Activated CD4-positive, alpha-beta memory T cell treated with anti-CD3 and anti-CD28 coated beads for 36 hours (primary cell): ENCODE measurements at regions not wholly inside any gene's neighbourhood (a gene's known extent, or its start where the extent isn't known, plus 50 kb on each side); places are given as distances from the start of the nearest gene placed in this dataset.

Source experiments
- CTCF ChIA-PET: fragments of 350-600 bp; sonication (Branson Sonifier 250); formaldehyde crosslinking; loops from one replicate; lab custom pipeline; 2021; ENCODE audit warnings: antibody characterized with exemption, inconsistent platforms; lab: Charles Lee
- POLR2A ChIA-PET: fragments of 350-600 bp; sonication (Branson Sonifier 250); formaldehyde crosslinking; loops from one replicate; lab custom pipeline; 2021; ENCODE audit warnings: antibody characterized with exemption; lab: Charles Lee
- DNase-seq: peaks from one replicate; pipeline ENCODE4 v3.0.0-alpha.2; 2020
- H3K27ac Mint-ChIP-seq: one replicate; pipeline ENCODE4 v1.8.0; 2021; ENCODE audit warnings: mixed read lengths
- H3K27me3 Mint-ChIP-seq: one replicate; pipeline ENCODE4 v1.8.0; 2021; ENCODE audit warnings: mixed read lengths
- H3K36me3 Mint-ChIP-seq: one replicate; pipeline ENCODE4 v1.8.0; 2021; ENCODE audit warnings: mixed read lengths
- H3K4me1 Mint-ChIP-seq: one replicate; pipeline ENCODE4 v1.8.0; 2021; ENCODE audit warnings: low read depth, mixed read lengths
- H3K4me3 Mint-ChIP-seq: one replicate; pipeline ENCODE4 v1.8.0; 2021; ENCODE audit warnings: mild to moderate bottlenecking, mixed read lengths
- H3K9me3 Mint-ChIP-seq: one replicate; pipeline ENCODE4 v1.8.0; 2021; ENCODE audit warnings: mixed read lengths
- intact Hi-C: fragments of 100-400 bp; cut with micrococcal nuclease; formaldehyde crosslinking; loops from one replicate; pipeline ENCODE4 v1.15.1; 2023

DNA sequence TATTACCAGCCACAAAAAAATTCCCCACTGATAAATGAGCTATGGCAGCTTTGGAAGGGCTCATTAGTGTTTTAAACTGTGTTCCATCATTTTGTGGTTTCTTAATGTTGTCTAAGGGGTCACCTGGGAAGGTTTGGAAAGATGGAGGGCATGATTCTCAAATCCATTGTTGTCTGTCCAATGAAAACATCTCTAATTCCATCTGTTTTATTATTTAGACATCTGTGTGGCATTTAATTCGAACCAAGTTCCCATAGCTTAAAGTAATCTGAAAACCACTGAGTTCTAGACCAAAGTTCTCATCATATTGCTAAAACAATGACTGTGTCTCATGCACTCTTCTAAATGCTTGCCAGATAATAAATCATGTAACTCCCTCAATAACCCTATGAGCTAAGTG, 103.8 kb upstream of the PPP3CA start:
- no peak for DNase-seq
- H3K36me3 Mint-ChIP-seq, result no peaks in the 10 kb centered on the region
- no peak overlapping the region for H3K27ac Mint-ChIP-seq
- no peaks in the 10 kb centered on the region for H3K4me1 Mint-ChIP-seq
- POLR2A ChIA-PET, result no interaction called here
- intact Hi-C loops, result no loop called here
- H3K9me3 Mint-ChIP-seq, result peaks cover 4% of the 10 kb centered on the region
- CTCF ChIA-PET, result interaction anchor here (1.7 kb wide), 1 partner anchor 283 kb away, joined by 4 read pairs; no protein-coding TSS in a partner anchor
- H3K4me3 Mint-ChIP-seq, result no peak overlapping the region
- peaks cover 15% of the 10 kb centered on the region for H3K27me3 Mint-ChIP-seq

DNA sequence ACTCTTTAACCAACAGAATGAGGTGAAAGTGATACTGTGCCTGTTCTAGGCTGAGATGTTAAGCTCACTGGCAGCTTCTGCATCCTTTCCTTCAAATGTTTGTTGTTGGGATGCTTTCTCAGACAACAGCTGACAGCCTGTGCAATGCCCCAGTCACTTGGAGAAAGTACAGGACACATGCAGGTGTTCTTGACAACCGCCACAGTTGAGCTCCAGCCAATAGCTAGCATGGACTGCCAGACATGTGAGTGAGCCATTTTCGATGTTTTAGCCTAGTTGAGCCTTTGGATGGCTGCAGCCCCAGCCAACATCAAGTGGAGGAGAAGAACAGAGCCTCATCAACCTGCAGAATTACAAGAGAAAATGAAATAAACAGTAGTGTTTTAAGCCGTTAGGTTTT, 94.1 kb upstream of the PPP3CA start:
- no peaks in the 10 kb centered on the region for H3K27me3 Mint-ChIP-seq
- no peak for DNase-seq
- ChIA-PET CTCF (no interaction called here), POLR2A (no interaction called here)
- no peak overlapping the region for H3K27ac Mint-ChIP-seq
- intact Hi-C loops, result no loop called here
- H3K9me3 Mint-ChIP-seq, result no peaks in the 10 kb centered on the region
- H3K4me1 Mint-ChIP-seq, result no peaks in the 10 kb centered on the region
- no peak overlapping the region for H3K4me3 Mint-ChIP-seq
- H3K36me3 Mint-ChIP-seq, result no peaks in the 10 kb centered on the region

DNA sequence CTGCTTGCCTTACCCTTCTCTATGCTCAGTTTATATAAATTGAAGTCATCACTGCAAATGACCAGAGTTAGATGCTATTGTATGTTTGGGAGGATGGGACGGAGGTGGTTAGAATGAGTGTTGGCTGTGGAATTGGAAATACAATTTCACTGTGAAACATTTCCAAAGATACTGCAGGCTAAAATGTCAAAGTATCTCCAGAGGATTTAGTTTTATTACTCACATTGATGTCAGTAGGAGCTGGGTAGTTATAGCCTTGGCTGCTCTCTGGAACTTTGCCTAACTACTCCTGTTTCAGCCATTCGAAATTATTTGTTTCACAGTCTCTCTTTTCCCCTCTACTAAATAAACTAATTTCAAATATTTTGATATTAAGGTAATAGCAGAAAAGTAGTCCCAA, 92.6 kb upstream of the PPP3CA start:
- no peak for DNase-seq
- Mint-ChIP-seq H3K36me3 (no peaks in the 10 kb centered on the region), H3K9me3 (no peaks in the 10 kb centered on the region), H3K4me3 (no peak overlapping the region), H3K27me3 (no peaks in the 10 kb centered on the region), H3K4me1 (no peaks in the 10 kb centered on the region), H3K27ac (no peak overlapping the region)
- CTCF ChIA-PET, result no interaction called here
- POLR2A ChIA-PET, result no interaction called here
- intact Hi-C loops, result no loop called here

DNA sequence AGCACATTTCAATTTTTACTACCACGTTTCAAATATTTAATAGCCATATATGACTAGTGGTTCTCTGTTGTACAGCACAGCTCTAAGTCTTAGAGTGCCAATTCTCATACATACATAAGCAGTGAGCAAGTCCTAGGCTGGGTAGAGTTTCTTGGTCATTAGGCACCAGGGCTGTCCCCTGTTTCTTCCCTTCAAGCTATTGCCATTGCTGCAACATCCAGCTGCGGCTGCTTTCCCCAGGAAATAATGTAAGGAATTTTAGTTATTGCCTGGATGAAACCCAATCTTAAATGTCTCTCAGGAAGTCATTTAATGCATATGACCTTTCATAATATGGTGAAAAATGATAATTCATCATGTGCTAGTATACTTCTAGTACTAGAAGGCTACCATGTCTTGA, 74.1 kb upstream of the PPP3CA start:
- Mint-ChIP-seq H3K27me3 (peaks cover 31% of the 10 kb centered on the region), H3K4me1 (peaks cover 32% of the 10 kb centered on the region), H3K4me3 (no peak overlapping the region), H3K36me3 (peaks cover 5% of the 10 kb centered on the region), H3K27ac (no peak overlapping the region), H3K9me3 (peaks cover 2% of the 10 kb centered on the region)
- no peak for DNase-seq
- intact Hi-C loops, result no loop called here
- CTCF ChIA-PET, result no interaction called here
- POLR2A ChIA-PET, result no interaction called here

DNA sequence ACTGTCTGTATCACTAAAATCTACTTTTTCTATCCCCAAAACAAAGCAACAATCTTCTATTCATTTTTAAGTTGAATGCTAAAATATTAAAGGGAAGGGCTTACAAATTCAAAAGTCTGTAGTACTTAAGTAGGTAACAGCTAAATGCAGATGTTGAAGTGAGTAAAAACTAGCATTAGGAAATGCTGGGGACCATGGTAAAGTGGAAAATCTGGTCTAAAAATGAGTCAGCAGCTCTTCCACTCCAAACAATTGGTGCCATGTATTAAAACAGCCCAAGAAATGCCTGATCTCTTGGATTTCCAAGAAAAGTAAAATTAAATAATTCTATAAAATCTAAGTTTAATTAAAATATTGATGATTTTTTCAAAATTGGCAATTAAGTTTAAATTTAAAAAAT, 73.3 kb upstream of the PPP3CA start:
- CTCF ChIA-PET, result no interaction called here
- Mint-ChIP-seq H3K9me3 (peaks cover 2% of the 10 kb centered on the region), H3K4me1 (peaks cover 32% of the 10 kb centered on the region), H3K27ac (no peak overlapping the region), H3K27me3 (peaks cover 33% of the 10 kb centered on the region), H3K4me3 (no peak overlapping the region), H3K36me3 (peaks cover 7% of the 10 kb centered on the region)
- intact Hi-C loops, result no loop called here
- DNase-seq, result no peak
- POLR2A ChIA-PET, result no interaction called here

DNA sequence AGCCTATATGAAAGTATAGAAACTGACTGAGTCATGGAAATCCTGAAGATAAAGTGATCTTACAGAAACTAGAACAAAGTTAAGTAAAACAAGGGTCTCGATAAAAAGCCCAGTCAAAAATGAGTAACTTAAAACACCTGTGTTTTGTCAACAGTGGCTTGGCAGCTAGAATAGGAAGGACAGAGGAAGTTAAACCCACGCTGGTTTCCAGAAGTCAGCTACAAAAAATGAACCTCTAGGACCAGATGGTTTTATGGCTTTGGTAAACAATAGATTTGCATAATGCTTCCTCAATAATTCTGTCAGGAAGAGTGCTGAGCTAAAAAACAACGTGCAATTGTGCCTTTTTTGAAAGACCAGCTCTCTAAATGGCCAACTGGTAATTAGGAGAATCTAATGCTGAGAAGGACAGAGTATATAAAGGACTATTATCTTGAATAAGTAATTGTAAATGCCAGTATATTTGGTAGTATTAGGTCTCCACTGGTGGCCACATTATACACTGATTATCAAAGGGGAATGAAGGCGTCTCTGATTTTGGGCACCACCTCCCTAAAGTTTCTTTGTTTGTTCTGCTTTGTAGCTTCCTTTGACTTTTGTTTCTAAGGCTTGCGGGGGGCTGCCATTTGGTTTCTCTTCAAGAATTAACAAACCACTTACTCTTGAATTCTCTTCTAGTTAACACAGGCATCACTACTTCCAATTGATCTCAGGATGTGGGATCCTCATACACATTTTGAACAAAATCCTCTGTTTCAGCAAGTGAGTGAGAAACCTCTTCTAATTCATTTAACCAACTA, 72.2 kb upstream of the PPP3CA start:
- ChIA-PET POLR2A (interaction anchor here (0.9 to 3.1 kb wide), 4 partner anchors 72 to 400 kb away, joined by 3 to 13 read pairs (median 8); partner anchors contain the start of gene PPP3CA), CTCF (interaction anchor here (0.6 to 1.3 kb wide), 4 partner anchors 39 to 1326 kb away, joined by 3 to 4 read pairs (median 4); no protein-coding TSS in a partner anchor)
- Mint-ChIP-seq H3K27me3 (peaks cover 38% of the 10 kb centered on the region), H3K36me3 (peaks cover 7% of the 10 kb centered on the region), H3K27ac (no peak overlapping the region), H3K9me3 (peaks cover 2% of the 10 kb centered on the region), H3K4me1 (peaks cover 35% of the 10 kb centered on the region), H3K4me3 (no peak overlapping the region)
- DNase-seq, result no peak
- intact Hi-C loops, result loop anchor here (1.0 to 5.0 kb wide), 10 partner anchors 73 to 1337 kb away; partner anchors contain the start of genes PPP3CA and SLC39A8

DNA sequence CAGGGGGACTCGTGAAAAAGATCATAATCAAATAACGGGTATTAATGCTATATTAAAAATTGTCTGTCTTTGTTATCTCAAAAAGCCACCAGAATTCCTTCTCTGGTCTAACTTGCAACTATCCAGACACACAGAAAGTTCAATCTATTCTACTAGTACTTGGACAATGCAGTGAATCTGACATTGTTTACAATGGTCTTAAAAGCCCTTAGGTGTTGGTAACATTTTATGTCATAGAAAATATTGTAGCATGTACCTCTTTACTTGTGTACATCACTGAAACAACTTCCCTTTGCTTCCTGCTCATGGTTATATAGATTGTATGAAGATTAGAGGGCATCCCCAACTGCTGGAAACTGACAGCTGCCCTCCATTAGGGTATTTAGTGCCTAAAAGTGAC, 71.1 kb upstream of the PPP3CA start:
- H3K27me3 Mint-ChIP-seq, result peaks cover 35% of the 10 kb centered on the region
- intact Hi-C loops, result loop anchor here (1.0 to 5.0 kb wide), 13 partner anchors 18 to 1336 kb away; partner anchors contain the start of genes PPP3CA and SLC39A8
- POLR2A ChIA-PET, result interaction anchor here (1.0 to 3.1 kb wide), 5 partner anchors 19 to 399 kb away, joined by 3 to 13 read pairs (median 6); partner anchors contain the start of gene PPP3CA
- peak overlapping the region; percentile 26 for H3K4me3 Mint-ChIP-seq
- H3K9me3 Mint-ChIP-seq, result no peaks in the 10 kb centered on the region
- peaks cover 4% of the 10 kb centered on the region for H3K36me3 Mint-ChIP-seq
- peaks cover 38% of the 10 kb centered on the region for H3K4me1 Mint-ChIP-seq
- DNase-seq, result no peak
- CTCF ChIA-PET, result interaction anchor here (0.6 to 1.3 kb wide), 4 partner anchors 38 to 1325 kb away, joined by 3 to 4 read pairs (median 4); no protein-coding TSS in a partner anchor
- H3K27ac Mint-ChIP-seq, result peak overlapping the region; percentile 45

DNA sequence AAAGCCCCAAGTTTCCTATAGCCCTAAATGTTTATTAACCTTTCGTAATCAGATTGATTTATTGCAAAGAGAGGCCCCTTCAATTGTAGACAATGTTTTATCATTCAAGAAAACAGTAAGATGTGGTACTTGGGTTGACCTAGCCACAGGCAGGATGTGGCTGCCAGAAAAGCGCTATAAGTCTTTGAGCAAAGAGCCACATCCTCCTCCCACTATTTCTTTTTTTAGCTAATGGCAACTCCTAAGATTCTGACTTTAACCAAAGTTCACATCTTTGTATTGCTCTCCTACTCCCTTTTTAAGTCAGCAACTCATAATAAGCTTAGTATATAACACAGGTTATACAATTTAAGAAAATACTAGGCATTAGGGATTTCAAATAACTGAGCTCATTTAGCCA, 70.7 kb upstream of the PPP3CA start:
- peak overlapping the region; percentile 26 for H3K4me3 Mint-ChIP-seq
- peaks cover 38% of the 10 kb centered on the region for H3K4me1 Mint-ChIP-seq
- CTCF ChIA-PET, result interaction anchor here (0.6 kb wide), 1 partner anchor 70 kb away, joined by 3 read pairs; no protein-coding TSS in a partner anchor
- H3K9me3 Mint-ChIP-seq, result no peaks in the 10 kb centered on the region
- peaks cover 36% of the 10 kb centered on the region for H3K27me3 Mint-ChIP-seq
- H3K27ac Mint-ChIP-seq, result peak overlapping the region; percentile 45
- POLR2A ChIA-PET, result interaction anchor here (1.0 to 3.1 kb wide), 5 partner anchors 17 to 109 kb away, joined by 3 to 13 read pairs (median 6); partner anchors contain the start of gene PPP3CA
- DNase-seq, result peak; percentile 86
- H3K36me3 Mint-ChIP-seq, result peaks cover 4% of the 10 kb centered on the region
- intact Hi-C loops, result loop anchor here (1.0 to 5.0 kb wide), 13 partner anchors 18 to 1335 kb away; partner anchors contain the start of genes PPP3CA and SLC39A8

DNA sequence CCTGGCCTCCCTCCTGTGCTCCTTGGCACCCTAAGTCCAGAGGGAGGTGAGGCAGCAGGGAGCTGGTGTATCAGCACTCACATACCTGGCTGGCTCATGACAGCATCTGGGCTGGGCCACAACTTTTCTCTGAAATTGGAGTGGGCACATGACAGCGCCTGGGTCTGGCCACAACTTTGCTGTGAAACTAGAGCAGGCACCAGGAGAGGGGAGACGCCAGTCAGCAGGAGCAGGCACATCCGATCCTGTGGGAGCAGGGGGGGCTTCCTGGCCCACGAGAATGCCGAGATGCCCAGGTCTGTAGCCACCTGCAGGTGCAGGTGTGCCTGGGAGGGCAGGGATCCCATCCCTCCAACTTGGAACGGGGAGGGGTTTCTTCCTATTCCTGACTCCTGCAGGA, 69.7 kb upstream of the PPP3CA start:
- Mint-ChIP-seq H3K9me3 (no peaks in the 10 kb centered on the region), H3K4me1 (peaks cover 38% of the 10 kb centered on the region), H3K27me3 (peaks cover 41% of the 10 kb centered on the region), H3K27ac (no peak overlapping the region), H3K4me3 (no peak overlapping the region), H3K36me3 (peaks cover 4% of the 10 kb centered on the region)
- DNase-seq, result no peak
- ChIA-PET CTCF (interaction anchor here (1.2 kb wide), 1 partner anchor 110 kb away, joined by 3 read pairs; no protein-coding TSS in a partner anchor), POLR2A (interaction anchor here (1.4 to 3.1 kb wide), 3 partner anchors 16 to 89 kb away, joined by 3 to 13 read pairs (median 6); no protein-coding TSS in a partner anchor)
- intact Hi-C loops, result loop anchor here (5.0 kb wide), 2 partner anchors 315 to 930 kb away; partner anchors contain the start of gene SLC39A8

DNA sequence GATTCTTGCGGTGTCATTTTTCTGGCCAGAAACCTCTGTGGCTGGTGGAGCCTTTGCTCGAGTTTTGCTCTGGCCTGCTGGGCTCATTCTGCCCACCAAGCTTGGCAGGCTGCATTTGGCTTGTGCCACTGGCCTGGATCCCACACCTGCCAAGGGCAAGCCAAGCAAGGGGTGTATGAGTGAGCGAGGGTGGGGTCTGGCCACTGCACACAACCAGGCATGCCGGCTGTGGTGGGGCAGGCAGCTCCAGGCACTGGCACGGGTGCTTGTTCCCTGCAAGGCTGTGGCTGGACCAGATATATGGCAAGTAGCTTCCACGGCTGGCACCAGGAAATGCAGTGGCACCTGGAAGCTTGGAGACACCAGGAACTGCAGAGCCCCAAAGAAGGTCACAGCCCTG, 68.6 kb upstream of the PPP3CA start:
- ChIA-PET POLR2A (interaction anchor here (0.6 kb wide), 1 partner anchor 278 kb away, joined by 3 read pairs; no protein-coding TSS in a partner anchor), CTCF (interaction anchor here (1.2 kb wide), 1 partner anchor 111 kb away, joined by 3 read pairs; no protein-coding TSS in a partner anchor)
- peaks cover 4% of the 10 kb centered on the region for H3K36me3 Mint-ChIP-seq
- DNase-seq, result no peak
- H3K4me1 Mint-ChIP-seq, result peaks cover 44% of the 10 kb centered on the region
- no peak overlapping the region for H3K4me3 Mint-ChIP-seq
- no peaks in the 10 kb centered on the region for H3K9me3 Mint-ChIP-seq
- H3K27me3 Mint-ChIP-seq, result peaks cover 37% of the 10 kb centered on the region
- H3K27ac Mint-ChIP-seq, result no peak overlapping the region
- intact Hi-C loops, result loop anchor here (5.0 kb wide), 2 partner anchors 314 to 931 kb away; partner anchors contain the start of gene SLC39A8

DNA sequence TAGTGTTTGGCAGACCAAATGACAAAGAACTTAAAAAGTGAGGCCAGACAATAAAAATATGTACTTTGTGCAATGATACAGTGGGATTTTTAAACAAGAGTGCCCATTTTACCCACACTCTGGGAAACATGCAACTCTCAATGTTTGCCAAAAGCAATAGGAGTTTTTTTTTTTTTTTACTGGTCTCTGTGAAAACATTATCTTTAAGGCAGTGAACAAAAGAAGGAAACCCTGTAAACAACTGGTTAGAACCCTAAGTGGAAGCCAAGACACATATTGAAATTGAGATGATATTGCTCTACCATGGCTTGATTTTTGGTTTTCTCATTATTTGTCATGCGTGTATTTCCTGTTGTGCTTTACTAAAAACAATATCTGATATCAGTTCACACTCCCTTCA, 67.2 kb upstream of the PPP3CA start:
- H3K9me3 Mint-ChIP-seq, result no peaks in the 10 kb centered on the region
- CTCF ChIA-PET, result no interaction called here
- peaks cover 33% of the 10 kb centered on the region for H3K4me1 Mint-ChIP-seq
- no peak for DNase-seq
- H3K36me3 Mint-ChIP-seq, result peaks cover 4% of the 10 kb centered on the region
- POLR2A ChIA-PET, result no interaction called here
- peaks cover 28% of the 10 kb centered on the region for H3K27me3 Mint-ChIP-seq
- no peak overlapping the region for H3K4me3 Mint-ChIP-seq
- intact Hi-C loops, result no loop called here
- H3K27ac Mint-ChIP-seq, result no peak overlapping the region

DNA sequence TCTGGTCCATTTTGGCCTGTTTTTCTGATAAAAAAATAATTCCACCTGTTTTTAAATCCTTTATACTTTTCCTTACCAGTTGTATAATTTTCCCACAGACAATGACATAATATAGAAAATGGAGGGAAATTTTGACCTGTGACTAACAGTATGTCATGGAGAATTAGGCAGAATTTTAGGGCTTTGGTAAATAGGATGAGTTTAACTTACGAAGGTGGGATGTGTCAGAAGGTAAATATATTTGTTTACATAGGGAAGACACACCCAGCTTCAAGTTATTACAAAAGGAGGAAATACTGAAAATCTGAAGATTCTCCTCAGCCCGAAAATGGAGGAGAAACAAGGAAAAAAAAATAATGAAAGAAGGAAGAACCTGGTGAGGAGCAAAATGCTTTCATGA, 64.6 kb upstream of the PPP3CA start:
- H3K9me3 Mint-ChIP-seq, result no peaks in the 10 kb centered on the region
- POLR2A ChIA-PET, result no interaction called here
- H3K4me3 Mint-ChIP-seq, result no peak overlapping the region
- H3K4me1 Mint-ChIP-seq, result peaks cover 12% of the 10 kb centered on the region
- peaks cover 24% of the 10 kb centered on the region for H3K27me3 Mint-ChIP-seq
- CTCF ChIA-PET, result no interaction called here
- DNase-seq, result no peak
- intact Hi-C loops, result no loop called here
- H3K27ac Mint-ChIP-seq, result no peak overlapping the region
- H3K36me3 Mint-ChIP-seq, result peaks cover 2% of the 10 kb centered on the region
